WI38 (cell line): ENCODE measurements at regions not wholly inside any gene's neighbourhood (a gene's known extent, or its start where the extent isn't known, plus 50 kb on each side); places are given as distances from the start of the nearest gene placed in this dataset.

Experiments
- H3K4me3 ChIP-seq: 2 replicates; pipeline ENCODE4 v1.5.1; 2011; ENCODE audit warnings: low read depth, mild to moderate bottlenecking, control low read depth, low read length
- CTCF ChIP-seq: IDR thresholded peaks from 2 replicates; pipeline ENCODE4 v1.5.1; 2012; ENCODE audit warnings: low read depth, mild to moderate bottlenecking, control low read depth, low read length

GRCh38 chr18:24968238-24968775, 383.7 kb downstream of the ZNF521 start:
- no peak for TF ChIP-seq CTCF
- H3K4me3 ChIP-seq, result no peak overlapping the region

- TF ChIP-seq CTCF, result no peak
- no peak overlapping the region for H3K4me3 ChIP-seq
Measured at GRCh38 chr18:24972577-24972976, 379.4 kb downstream of the ZNF521 start.

- no peak overlapping the region for H3K4me3 ChIP-seq
- TF ChIP-seq CTCF, result no peak
Measured at GRCh38 chr18:24974431-24974830, 377.5 kb downstream of the ZNF521 start.

GRCh38 chr18:24975496-24976372, 376.2 kb downstream of the ZNF521 start:
- TF ChIP-seq CTCF, result no peak
- H3K4me3 ChIP-seq, result no peak overlapping the region

- TF ChIP-seq CTCF, result no peak
- no peak overlapping the region for H3K4me3 ChIP-seq
Measured at GRCh38 chr18:24976502-24976901, 375.5 kb downstream of the ZNF521 start.

- H3K4me3 ChIP-seq, result no peak overlapping the region
- no peak for TF ChIP-seq CTCF
Measured at GRCh38 chr18:24979235-24979634, 372.7 kb downstream of the ZNF521 start.

- no peak for TF ChIP-seq CTCF
Measured at GRCh38 chr18:24982831-24983230, 369.1 kb downstream of the ZNF521 start.

More at GRCh38 chr18:24982831-24983230, 369.1 kb downstream of the ZNF521 start:
- H3K4me3 ChIP-seq, result no peak overlapping the region
